AG09319 (cell line): ENCODE measurements at regions not wholly inside any gene's neighbourhood (a gene's known extent, or its start where the extent isn't known, plus 50 kb on each side); places are given as distances from the start of the nearest gene placed in this dataset.

ENCODE experiments used
- DNase-seq: peaks from one replicate; pipeline ENCODE4 v3.0.0-alpha.2; 2010; ENCODE audit warnings: low read depth; ENCODE audit errors: extremely low read depth
- TF ChIP-seq, protein P1 (sequence below): IDR thresholded peaks from 2 replicates; pipeline ENCODE4 v1.5.1; 2011; ENCODE audit warnings: low read depth, mild to moderate bottlenecking, inconsistent platforms, low read length, moderate library complexity

DNA sequence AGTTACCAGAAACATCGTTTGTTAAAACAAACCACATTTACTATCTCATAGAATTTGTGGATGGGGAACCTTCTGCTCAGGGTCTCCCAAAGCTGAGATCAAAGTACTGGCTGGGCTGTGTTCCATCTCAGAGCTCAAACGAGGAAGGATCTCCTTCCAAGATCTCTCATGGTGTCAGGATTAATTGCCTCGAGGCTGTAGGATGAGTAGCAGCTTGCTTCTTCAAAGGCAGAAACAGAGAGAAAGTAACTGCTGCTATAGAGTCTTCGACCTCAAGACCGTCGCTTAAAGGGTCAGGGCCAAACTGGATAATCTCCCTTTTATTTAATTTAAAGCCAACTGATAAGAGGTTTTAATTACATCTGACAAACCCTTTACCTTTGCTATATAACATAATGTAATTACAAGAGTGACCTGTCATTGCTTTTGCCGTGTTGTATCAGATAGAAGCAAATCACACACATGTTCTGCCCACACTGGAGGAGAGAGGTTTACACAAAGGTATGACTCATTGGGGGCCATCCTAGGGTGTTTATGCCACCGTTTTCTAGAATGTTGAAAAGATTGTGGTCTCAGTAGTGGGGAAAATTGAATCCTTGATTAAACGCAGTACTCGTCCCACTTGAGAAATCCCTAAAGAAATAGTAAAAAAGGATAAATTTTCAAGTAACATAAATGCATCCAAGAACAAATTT lies 868.8 kb upstream of the TMEM132C start:
- TF ChIP-seq, protein P1, sequence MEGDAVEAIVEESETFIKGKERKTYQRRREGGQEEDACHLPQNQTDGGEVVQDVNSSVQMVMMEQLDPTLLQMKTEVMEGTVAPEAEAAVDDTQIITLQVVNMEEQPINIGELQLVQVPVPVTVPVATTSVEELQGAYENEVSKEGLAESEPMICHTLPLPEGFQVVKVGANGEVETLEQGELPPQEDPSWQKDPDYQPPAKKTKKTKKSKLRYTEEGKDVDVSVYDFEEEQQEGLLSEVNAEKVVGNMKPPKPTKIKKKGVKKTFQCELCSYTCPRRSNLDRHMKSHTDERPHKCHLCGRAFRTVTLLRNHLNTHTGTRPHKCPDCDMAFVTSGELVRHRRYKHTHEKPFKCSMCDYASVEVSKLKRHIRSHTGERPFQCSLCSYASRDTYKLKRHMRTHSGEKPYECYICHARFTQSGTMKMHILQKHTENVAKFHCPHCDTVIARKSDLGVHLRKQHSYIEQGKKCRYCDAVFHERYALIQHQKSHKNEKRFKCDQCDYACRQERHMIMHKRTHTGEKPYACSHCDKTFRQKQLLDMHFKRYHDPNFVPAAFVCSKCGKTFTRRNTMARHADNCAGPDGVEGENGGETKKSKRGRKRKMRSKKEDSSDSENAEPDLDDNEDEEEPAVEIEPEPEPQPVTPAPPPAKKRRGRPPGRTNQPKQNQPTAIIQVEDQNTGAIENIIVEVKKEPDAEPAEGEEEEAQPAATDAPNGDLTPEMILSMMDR: no peak
- DNase-seq: no peak

DNA sequence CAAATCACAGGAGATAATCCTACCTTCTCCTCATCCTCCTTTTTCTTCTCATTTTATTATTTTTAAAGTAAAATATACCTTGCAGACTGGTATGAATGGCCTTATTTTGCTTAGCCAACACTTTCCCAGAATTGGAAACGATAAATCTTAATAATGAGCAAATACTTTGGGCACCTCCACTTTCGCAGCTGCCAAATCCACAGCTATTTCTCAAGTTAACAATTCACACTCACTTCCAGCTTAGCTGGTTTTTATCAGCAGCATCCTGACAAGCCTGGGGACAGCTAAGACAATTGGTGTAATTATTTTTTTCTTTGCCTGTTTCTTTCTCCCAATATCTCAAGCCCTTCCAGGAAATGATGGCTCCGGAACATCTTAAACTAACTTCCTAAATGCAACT lies 867.5 kb upstream of the TMEM132C start:
- TF ChIP-seq, protein P1: no peak
- DNase-seq: no peak

DNA sequence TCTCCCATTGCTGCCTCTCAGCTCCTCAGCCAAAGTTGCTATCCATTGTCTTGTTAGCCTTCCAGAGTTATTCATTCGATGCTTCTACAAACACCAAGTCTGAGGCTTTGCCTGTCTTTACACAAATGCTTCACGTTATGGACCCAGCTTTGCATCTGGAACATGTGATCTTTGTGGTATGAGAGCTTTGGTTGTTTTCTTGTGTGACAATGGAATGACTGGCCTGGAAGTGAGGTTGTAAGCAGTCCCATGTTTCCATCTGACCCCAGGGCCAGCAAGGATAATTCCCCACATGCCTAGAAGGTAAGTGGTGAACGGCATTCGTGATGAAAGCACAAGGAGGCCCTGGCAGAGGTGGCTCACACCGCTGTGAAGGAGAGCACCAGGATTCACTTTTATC lies 866.7 kb upstream of the TMEM132C start:
- TF ChIP-seq, protein P1: no peak
- no peak for DNase-seq

DNA sequence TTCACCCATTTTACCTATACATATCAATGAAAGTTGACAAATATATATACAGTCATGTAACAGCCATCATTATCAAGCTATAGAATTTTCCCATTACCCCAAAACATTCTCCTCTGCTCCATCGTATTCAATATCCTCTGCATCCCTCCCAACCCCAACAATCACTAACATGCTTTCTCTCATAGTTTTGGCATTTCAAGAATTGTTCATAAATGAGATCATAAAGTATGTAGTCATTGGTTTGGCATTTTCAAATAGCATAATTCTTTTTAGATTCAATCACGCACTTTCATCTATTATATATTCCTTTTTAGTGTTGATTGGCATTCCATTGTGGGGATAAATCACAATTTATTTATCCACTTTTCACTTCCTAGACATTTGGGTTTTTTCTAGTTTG lies 866.0 kb upstream of the TMEM132C start:
- DNase-seq: no peak
- TF ChIP-seq, protein P1: no peak

DNA sequence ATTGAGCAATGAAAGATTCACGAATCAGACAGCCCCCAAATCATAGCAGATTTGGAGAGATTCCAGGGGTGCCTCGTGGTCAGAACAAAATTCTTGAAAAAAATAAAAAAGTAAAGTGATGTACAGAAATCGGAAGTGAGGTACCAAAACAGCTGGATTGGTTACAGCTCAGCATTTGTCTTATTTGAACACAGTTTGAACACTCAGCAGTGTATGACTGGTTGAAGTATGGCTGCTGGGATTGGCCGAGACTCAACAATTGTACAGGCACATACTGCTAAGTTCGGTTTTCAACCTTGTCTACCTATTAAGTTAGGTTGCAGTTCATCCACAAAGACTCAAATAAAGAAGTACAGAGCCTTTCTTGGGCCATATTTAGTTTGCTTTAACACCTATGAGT lies 865.4 kb upstream of the TMEM132C start:
- TF ChIP-seq, protein P1: no peak
- no peak for DNase-seq

DNA sequence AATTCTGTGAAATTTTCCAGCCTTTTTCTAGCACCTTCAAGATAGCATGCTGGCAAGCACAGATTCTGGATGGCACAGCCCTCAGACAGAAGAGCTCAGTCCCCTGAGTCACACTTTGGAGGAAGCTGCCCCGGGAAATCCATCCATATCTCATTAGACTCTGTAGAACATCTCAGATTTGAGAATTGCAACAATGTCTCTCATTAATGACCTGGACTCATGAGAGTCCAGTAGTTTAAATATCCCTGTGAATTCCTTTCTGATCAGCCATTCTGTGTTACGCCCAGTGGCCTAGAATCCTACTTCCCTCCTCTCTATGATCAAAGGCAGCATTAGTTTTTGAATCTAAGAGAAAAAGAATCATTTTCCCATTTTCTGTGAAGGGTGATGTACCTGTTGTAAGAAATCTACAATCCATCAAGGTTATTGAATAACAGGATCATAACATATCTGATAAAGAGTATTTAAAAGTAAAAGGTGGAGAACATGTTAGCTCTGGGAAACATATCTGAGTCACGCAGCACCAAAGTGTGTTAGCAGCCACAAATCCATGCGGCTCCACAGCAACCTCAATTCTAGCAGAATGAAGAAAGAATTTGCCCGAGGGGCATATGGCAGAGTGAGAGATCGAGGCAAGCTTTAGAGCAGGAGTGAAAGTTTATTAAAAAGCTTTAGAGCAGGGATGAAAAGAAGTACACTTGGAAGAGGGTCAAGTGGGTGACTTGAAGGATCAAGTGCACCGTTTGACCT lies 855.6 kb upstream of the TMEM132C start:
- DNase-seq: no peak
- TF ChIP-seq, protein P1: no peak

DNA sequence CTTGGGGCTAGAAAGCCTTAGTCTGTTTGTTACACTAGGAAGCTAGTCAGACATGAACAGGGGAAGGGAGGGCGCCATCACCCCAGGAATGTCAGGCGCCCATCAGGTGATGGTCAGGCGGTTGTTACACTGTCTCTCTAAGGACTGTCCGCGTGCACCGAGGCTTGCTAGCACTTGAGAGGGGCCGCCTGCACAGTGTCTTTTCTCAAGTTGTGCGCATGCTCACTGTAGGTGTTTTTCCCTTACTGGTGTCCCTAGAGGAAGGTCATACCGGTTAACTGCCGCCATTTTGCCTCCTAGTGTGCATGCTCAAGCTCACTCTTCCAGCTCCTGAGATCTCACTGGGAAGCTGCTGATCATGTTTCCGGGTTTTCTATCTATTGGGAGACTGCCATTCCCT lies 855.0 kb upstream of the TMEM132C start:
- no peak for DNase-seq
- TF ChIP-seq, protein P1: no peak
